Endothelial cell of umbilical vein (primary cell): ENCODE measurements at regions not wholly inside any gene's neighbourhood (a gene's known extent, or its start where the extent isn't known, plus 50 kb on each side); places are given as distances from the start of the nearest gene placed in this dataset.

Experiments used
- BruUV-seq: library from RNA; stranded (reverse); fragments of 400-500 nt; replicated peaks from 2 replicates; lab custom pipeline; 2021; lab: Mats Ljungman, UMichigan
- CTCF ChIA-PET: fragments of 300-600, 350-600 bp; sonication (Branson Sonifier 250); formaldehyde crosslinking; loops from one replicate; lab custom pipeline; 2021; ENCODE audit warnings: antibody characterized with exemption, inconsistent platforms; lab: Charles Lee
- POLR2A ChIA-PET: fragments of 300-600, 350-600 bp; sonication (Branson Sonifier 250); formaldehyde crosslinking; loops from one replicate; lab custom pipeline; 2021; ENCODE audit warnings: antibody characterized with exemption, inconsistent platforms; lab: Charles Lee
- DNase-seq: peaks from one replicate; pipeline ENCODE4 v3.0.0-alpha.2; 2011; ENCODE audit warnings: low read depth, low spot score
- FAIRE-seq: peaks from 2 replicates; lab custom pipeline; 2011; peaks lifted over from hg19 to GRCh38; lab: Jason Lieb, UNC
- H2AFZ ChIP-seq: 2 replicates; pipeline ENCODE4 v1.6.0; 2012; ENCODE audit warnings: low read depth, low read length, control low read depth, inconsistent platforms
- H3K27ac ChIP-seq: 2 replicates; pipeline ENCODE4 v1.5.1; 2011; ENCODE audit warnings: low read depth, mild to moderate bottlenecking, control low read depth, low read length, moderate library complexity; ENCODE audit not compliant: insufficient read depth
- H3K27me3 ChIP-seq, 2 experiments: 2 replicates each; pipeline versions ENCODE4 v1.6.0 to v1.6.1; 2011; ENCODE audit warnings: low read length in 2 of 2, mixed read lengths in 1 of 2; ENCODE audit not compliant: control insufficient read depth in 2 of 2, insufficient read depth in 2 of 2
- H3K36me3 ChIP-seq, 2 experiments: 2 replicates in 1 of 2; 3 replicates in 1 of 2; pipeline ENCODE4 v1.5.1; 2011; ENCODE audit warnings: low read length in 2 of 2, mild to moderate bottlenecking in 1 of 2, moderate library complexity in 1 of 2; ENCODE audit not compliant: control insufficient read depth in 2 of 2, insufficient read depth in 2 of 2; ENCODE audit errors: extremely low read depth in 1 of 2
- H3K4me1 ChIP-seq: 3 replicates; pipeline ENCODE4 v1.5.1; 2011; ENCODE audit warnings: mild to moderate bottlenecking, low read length; ENCODE audit not compliant: control insufficient read depth, insufficient read depth; ENCODE audit errors: extremely low read depth
- H3K4me2 ChIP-seq: 2 replicates; pipeline ENCODE4 v1.6.1; 2011; ENCODE audit warnings: low read length, control low read depth, mixed read lengths; ENCODE audit not compliant: insufficient read depth
- H3K4me3 ChIP-seq, 3 experiments: fragments of 200-600 bp in 1 of 3; sonication (generic), shearing (Covaris generic) in 1 of 3; replicated peaks in 1 of 3; 2 replicates each; pipeline ENCODE4 v1.5.1; 2011 to 2016; ENCODE audit warnings: control low read depth in 3 of 3, low read length in 3 of 3, mild to moderate bottlenecking in 2 of 3, inconsistent platforms in 1 of 3, low read depth in 1 of 3, moderate library complexity in 1 of 3; ENCODE audit not compliant: insufficient read depth in 1 of 3
- H3K79me2 ChIP-seq: 2 replicates; pipeline ENCODE4 v1.6.0; 2012; ENCODE audit warnings: low read length, inconsistent platforms; ENCODE audit not compliant: control insufficient read depth, insufficient read depth
- H3K9ac ChIP-seq: replicated peaks from 2 replicates; pipeline ENCODE3; 2011; ENCODE audit warnings: low read length, control low read depth; ENCODE audit not compliant: insufficient read depth; ENCODE audit errors: extremely low read depth
- H3K9me1 ChIP-seq: replicated peaks from 3 replicates; pipeline ENCODE4 v1.6.0; 2011; ENCODE audit warnings: mild to moderate bottlenecking, low read length; ENCODE audit not compliant: control insufficient read depth, insufficient read depth; ENCODE audit errors: extremely low read depth
- H3K9me3 ChIP-seq: replicated peaks from 2 replicates; pipeline ENCODE4 v1.5.1; 2012; ENCODE audit warnings: low read length, inconsistent platforms; ENCODE audit not compliant: control insufficient read depth, insufficient read depth
- H4K20me1 ChIP-seq: replicated peaks from 2 replicates; pipeline ENCODE3; 2011; ENCODE audit warnings: mild to moderate bottlenecking, low read length; ENCODE audit not compliant: control insufficient read depth, insufficient read depth; ENCODE audit errors: extremely low read depth
- CTCF ChIP-seq, 2 donors: IDR thresholded peaks; 1 replicate in 1 of 2; 2 replicates in 1 of 2; pipeline ENCODE4 v1.5.1; 2011; ENCODE audit warnings: low read length in 2 of 2, mild to moderate bottlenecking in 2 of 2, moderate library complexity in 2 of 2, control low read depth in 1 of 2, inconsistent platforms in 1 of 2, low read depth in 1 of 2; ENCODE audit not compliant: insufficient read depth in 1 of 2; ENCODE audit errors: extremely low read depth in 1 of 2
- EZH2 ChIP-seq: IDR thresholded peaks from 2 replicates; pipeline ENCODE4 v1.6.1; 2012; ENCODE audit warnings: borderline replicate concordance, low read depth, mild to moderate bottlenecking, moderate library complexity, low read length, inconsistent platforms; ENCODE audit not compliant: severe bottlenecking
- FOS ChIP-seq: IDR thresholded peaks from 2 replicates; pipeline ENCODE4 v1.6.1; 2011; ENCODE audit warnings: mild to moderate bottlenecking, low read length, moderate library complexity, borderline replicate concordance; ENCODE audit not compliant: insufficient read depth
- GATA2 ChIP-seq: IDR thresholded peaks from 2 replicates; pipeline ENCODE4 v1.7.0; 2011; ENCODE audit warnings: low read depth, mild to moderate bottlenecking, moderate library complexity, mixed read lengths, low read length; ENCODE audit not compliant: insufficient read length, insufficient read depth
- JUN ChIP-seq: IDR thresholded peaks from 2 replicates; pipeline ENCODE4 v1.6.1; 2011; ENCODE audit warnings: borderline replicate concordance, low read depth; ENCODE audit not compliant: insufficient read length, insufficient read depth
- MAX ChIP-seq: IDR thresholded peaks from 2 replicates; pipeline ENCODE4 v1.6.1; 2011; ENCODE audit not compliant: insufficient read depth, insufficient read length
- MYC ChIP-seq: IDR thresholded peaks from one replicate; pipeline ENCODE4 v1.6.1; 2011; ENCODE audit warnings: mild to moderate bottlenecking, low read depth, low read length
- POLR2A ChIP-seq: IDR thresholded peaks from 2 replicates; pipeline ENCODE4 v1.6.1; 2012; ENCODE audit warnings: low read depth, mild to moderate bottlenecking, control low read depth, low read length
- POLR2AphosphoS5 ChIP-seq: IDR thresholded peaks from 2 replicates; pipeline ENCODE4 v1.6.1; 2012; ENCODE audit warnings: low read depth, mild to moderate bottlenecking, control low read depth, low read length, moderate library complexity; ENCODE audit not compliant: insufficient read depth
- dilution Hi-C: fragments of 300-500 bp; cut with MboI; formaldehyde crosslinking; loops from one replicate; pipeline ENCODE4 v1.15.0; 2019; ENCODE audit warnings: low sequenced_read_pairs; ENCODE audit not compliant: extremely low pct_ligation_motif_present
- intact Hi-C: fragments of 100-400 bp; cut with micrococcal nuclease; formaldehyde crosslinking; loops from one replicate; pipeline ENCODE4 v1.10.0; 2022

GRCh38 chr12:17197971-17198370, 592.0 kb upstream of the LMO3 start:
- H3K9me1 ChIP-seq = no peaks in the 10 kb centered on the region
- no peaks in the 10 kb centered on the region for H4K20me1 ChIP-seq
- dilution Hi-C loops = no loop called here
- intact Hi-C loops = no loop called here
- DNase-seq (no peak), FAIRE-seq (no peak)
- no peak overlapping the region for H3K4me2 ChIP-seq
- H2AFZ ChIP-seq = no peak overlapping the region
- CTCF ChIA-PET = no interaction called here
- no TSS peak for BruUV-seq
- peaks cover 2% of the 10 kb centered on the region for H3K9me3 ChIP-seq
- H3K27me3 ChIP-seq = no peaks in the 10 kb centered on the region
- H3K9ac ChIP-seq = no peak overlapping the region
- POLR2A ChIA-PET = no interaction called here
- no peak overlapping the region for H3K27ac ChIP-seq
- TF ChIP-seq MYC (no peak), GATA2 (no peak), MAX (no peak), POLR2AphosphoS5 (no peak), JUN (no peak), FOS (no peak), CTCF (IDR thresholded peaks at IDR 0.05; ENCODE audit: extremely low read depth in 1 of 2, insufficient read depth in 1 of 2, low read depth in 1 of 2, low read length in 2 of 2) (no peak), POLR2A (no peak), EZH2 (no peak)
- no peaks in the 10 kb centered on the region for H3K79me2 ChIP-seq
- H3K36me3 ChIP-seq = no peaks in the 10 kb centered on the region
- no peak overlapping the region for H3K4me3 ChIP-seq
- no peaks in the 10 kb centered on the region for H3K4me1 ChIP-seq
